ENCODE measurements at regions not wholly inside any gene's neighbourhood (a gene's known extent, or its start where the extent isn't known, plus 50 kb on each side); places are given as distances from the start of the nearest gene placed in this dataset.

GRCh38 chr14:50013198-50013918 lies 103.0 kb downstream of the VCPKMT start:
- H3K4me1 ChIP-seq (ENCODE audit: insufficient read depth, low read length): peaks cover 6% of the 10 kb centered on the region
- no peaks in the 10 kb centered on the region for H3K9me3 ChIP-seq (ENCODE audit: low read length)
- no peak overlapping the region for H3K9ac ChIP-seq (ENCODE audit: low read length)
- H3K36me3 ChIP-seq (ENCODE audit: insufficient read depth, low read length): no peaks in the 10 kb centered on the region
- no peak overlapping the region for H3K27ac ChIP-seq (ENCODE audit: low read depth, low read length)
- no peaks in the 10 kb centered on the region for H3K27me3 ChIP-seq (ENCODE audit: control insufficient read depth in 1 of 2, insufficient read depth in 2 of 2, low read length in 2 of 2)
- no peak overlapping the region for H3K4me3 ChIP-seq (ENCODE audit: low read depth in 1 of 2, low read length in 2 of 2)

GRCh38 chr14:50013934-50014333 lies 102.4 kb downstream of the VCPKMT start:
- no peak overlapping the region for H3K9ac ChIP-seq (ENCODE audit: low read length)
- no peak overlapping the region for H3K4me3 ChIP-seq (ENCODE audit: low read depth in 1 of 2, low read length in 2 of 2)
- no peaks in the 10 kb centered on the region for H3K36me3 ChIP-seq (ENCODE audit: insufficient read depth, low read length)
- peaks cover 12% of the 10 kb centered on the region for H3K4me1 ChIP-seq (ENCODE audit: insufficient read depth, low read length)
- no peaks in the 10 kb centered on the region for H3K27me3 ChIP-seq (ENCODE audit: control insufficient read depth in 1 of 2, insufficient read depth in 2 of 2, low read length in 2 of 2)
- H3K9me3 ChIP-seq (ENCODE audit: low read length): no peaks in the 10 kb centered on the region
- H3K27ac ChIP-seq (ENCODE audit: low read depth, low read length): no peak overlapping the region

- Histone ChIP-seq H3K9me3 (ENCODE audit: low read length) (no peaks in the 10 kb centered on the region), H3K27me3 (ENCODE audit: control insufficient read depth in 1 of 2, insufficient read depth in 2 of 2, low read length in 2 of 2) (no peaks in the 10 kb centered on the region), H3K4me3 (ENCODE audit: low read depth in 1 of 2, low read length in 2 of 2) (no peak overlapping the region), H3K4me1 (ENCODE audit: insufficient read depth, low read length) (peaks cover 12% of the 10 kb centered on the region), H3K9ac (ENCODE audit: low read length) (no peak overlapping the region), H3K27ac (ENCODE audit: low read depth, low read length) (no peak overlapping the region), H3K36me3 (ENCODE audit: insufficient read depth, low read length) (no peaks in the 10 kb centered on the region)
Observed at GRCh38 chr14:50014809-50015430, 101.5 kb downstream of the VCPKMT start.

GRCh38 chr14:50015716-50016115 lies 100.7 kb downstream of the VCPKMT start:
- H3K9ac ChIP-seq (ENCODE audit: low read length): no peak overlapping the region
- no peaks in the 10 kb centered on the region for H3K36me3 ChIP-seq (ENCODE audit: insufficient read depth, low read length)
- no peaks in the 10 kb centered on the region for H3K9me3 ChIP-seq (ENCODE audit: low read length)
- H3K4me3 ChIP-seq (ENCODE audit: low read depth in 1 of 2, low read length in 2 of 2): no peak overlapping the region
- H3K4me1 ChIP-seq (ENCODE audit: insufficient read depth, low read length): peaks cover 12% of the 10 kb centered on the region
- H3K27me3 ChIP-seq (ENCODE audit: control insufficient read depth in 1 of 2, insufficient read depth in 2 of 2, low read length in 2 of 2): no peaks in the 10 kb centered on the region
- no peak overlapping the region for H3K27ac ChIP-seq (ENCODE audit: low read depth, low read length)

- no peaks in the 10 kb centered on the region for H3K9me3 ChIP-seq (ENCODE audit: low read length)
- H3K9ac ChIP-seq (ENCODE audit: low read length): no peak overlapping the region
- no peak overlapping the region for H3K27ac ChIP-seq (ENCODE audit: low read depth, low read length)
- H3K27me3 ChIP-seq (ENCODE audit: control insufficient read depth in 1 of 2, insufficient read depth in 2 of 2, low read length in 2 of 2): no peaks in the 10 kb centered on the region
- H3K4me3 ChIP-seq (ENCODE audit: low read depth in 1 of 2, low read length in 2 of 2): no peak overlapping the region
- H3K4me1 ChIP-seq (ENCODE audit: insufficient read depth, low read length): peaks cover 12% of the 10 kb centered on the region
- no peaks in the 10 kb centered on the region for H3K36me3 ChIP-seq (ENCODE audit: insufficient read depth, low read length)
Observed at GRCh38 chr14:50018201-50018932, 98.0 kb downstream of the VCPKMT start.

- no peak overlapping the region for H3K9ac ChIP-seq (ENCODE audit: low read length)
- no peak overlapping the region for H3K27ac ChIP-seq (ENCODE audit: low read depth, low read length)
- H3K4me1 ChIP-seq (ENCODE audit: insufficient read depth, low read length): peaks cover 12% of the 10 kb centered on the region
- no peaks in the 10 kb centered on the region for H3K27me3 ChIP-seq (ENCODE audit: control insufficient read depth in 1 of 2, insufficient read depth in 2 of 2, low read length in 2 of 2)
- no peak overlapping the region for H3K4me3 ChIP-seq (ENCODE audit: low read depth in 1 of 2, low read length in 2 of 2)
- H3K36me3 ChIP-seq (ENCODE audit: insufficient read depth, low read length): no peaks in the 10 kb centered on the region
- no peaks in the 10 kb centered on the region for H3K9me3 ChIP-seq (ENCODE audit: low read length)
Observed at GRCh38 chr14:50018933-50019210, 97.5 kb downstream of the VCPKMT start.

GRCh38 chr14:50020184-50020583 lies 96.2 kb downstream of the VCPKMT start:
- Histone ChIP-seq H3K9me3 (ENCODE audit: low read length) (no peaks in the 10 kb centered on the region), H3K27me3 (ENCODE audit: control insufficient read depth in 1 of 2, insufficient read depth in 2 of 2, low read length in 2 of 2) (no peaks in the 10 kb centered on the region), H3K4me1 (ENCODE audit: insufficient read depth, low read length) (peaks cover 12% of the 10 kb centered on the region), H3K36me3 (ENCODE audit: insufficient read depth, low read length) (no peaks in the 10 kb centered on the region), H3K9ac (ENCODE audit: low read length) (no peak overlapping the region), H3K27ac (ENCODE audit: low read depth, low read length) (no peak overlapping the region), H3K4me3 (ENCODE audit: low read depth in 1 of 2, low read length in 2 of 2) (no peak overlapping the region)

- no peaks in the 10 kb centered on the region for H3K27me3 ChIP-seq (ENCODE audit: control insufficient read depth in 1 of 2, insufficient read depth in 2 of 2, low read length in 2 of 2)
- H3K4me1 ChIP-seq (ENCODE audit: insufficient read depth, low read length): peaks cover 12% of the 10 kb centered on the region
- H3K36me3 ChIP-seq (ENCODE audit: insufficient read depth, low read length): no peaks in the 10 kb centered on the region
- H3K4me3 ChIP-seq (ENCODE audit: low read depth in 1 of 2, low read length in 2 of 2): no peak overlapping the region
- peaks cover 2% of the 10 kb centered on the region for H3K9me3 ChIP-seq (ENCODE audit: low read length)
- H3K9ac ChIP-seq (ENCODE audit: low read length): no peak overlapping the region
- H3K27ac ChIP-seq (ENCODE audit: low read depth, low read length): no peak overlapping the region
Observed at GRCh38 chr14:50020799-50021198, 95.6 kb downstream of the VCPKMT start.

- Histone ChIP-seq H3K36me3 (ENCODE audit: insufficient read depth, low read length) (no peaks in the 10 kb centered on the region), H3K9ac (ENCODE audit: low read length) (no peak overlapping the region), H3K4me3 (ENCODE audit: low read depth in 1 of 2, low read length in 2 of 2) (no peak overlapping the region), H3K4me1 (ENCODE audit: insufficient read depth, low read length) (peaks cover 12% of the 10 kb centered on the region), H3K27ac (ENCODE audit: low read depth, low read length) (no peak overlapping the region), H3K27me3 (ENCODE audit: control insufficient read depth in 1 of 2, insufficient read depth in 2 of 2, low read length in 2 of 2) (no peaks in the 10 kb centered on the region), H3K9me3 (ENCODE audit: low read length) (peaks cover 3% of the 10 kb centered on the region)
Observed at GRCh38 chr14:50021261-50022031, 94.9 kb downstream of the VCPKMT start.

GRCh38 chr14:50022661-50023060 lies 93.7 kb downstream of the VCPKMT start:
- H3K4me1 ChIP-seq (ENCODE audit: insufficient read depth, low read length): peaks cover 12% of the 10 kb centered on the region
- H3K27ac ChIP-seq (ENCODE audit: low read depth, low read length): no peak overlapping the region
- peaks cover 3% of the 10 kb centered on the region for H3K9me3 ChIP-seq (ENCODE audit: low read length)

More at GRCh38 chr14:50022661-50023060, 93.7 kb downstream of the VCPKMT start:
- Histone ChIP-seq H3K9ac (ENCODE audit: low read length) (no peak overlapping the region), H3K36me3 (ENCODE audit: insufficient read depth, low read length) (no peaks in the 10 kb centered on the region), H3K4me3 (ENCODE audit: low read depth in 1 of 2, low read length in 2 of 2) (no peak overlapping the region), H3K27me3 (ENCODE audit: control insufficient read depth in 1 of 2, insufficient read depth in 2 of 2, low read length in 2 of 2) (no peaks in the 10 kb centered on the region)
